ENCODE measurements at regions not wholly inside any gene's neighbourhood (a gene's known extent, or its start where the extent isn't known, plus 50 kb on each side); places are given as distances from the start of the nearest gene placed in this dataset.

DNA sequence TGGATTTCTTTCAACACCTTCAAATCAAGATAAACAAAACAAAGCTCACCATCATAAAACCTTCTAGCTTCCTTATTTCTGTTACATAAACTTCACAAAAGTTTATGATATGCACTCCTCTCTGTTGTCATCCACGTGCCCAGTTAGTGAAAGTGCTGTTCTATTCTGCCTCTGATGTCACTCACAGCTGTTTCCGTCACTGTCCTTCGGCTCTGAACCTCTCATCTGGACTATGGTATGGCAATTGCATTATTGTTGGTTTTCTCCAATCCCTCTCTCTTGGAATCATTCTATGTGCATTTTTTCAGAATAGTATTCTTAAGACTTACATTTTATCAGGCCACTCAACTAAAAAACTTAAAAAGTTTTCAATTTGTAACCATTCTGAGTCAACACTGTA, 264.2 kb upstream of the DAPK1 start:
- Histone ChIP-seq H2BK15ac (ENCODE audit: low read depth, low read length) (no peak overlapping the region), H3K23ac (ENCODE audit: insufficient read length, low read depth, low read length) (no peak overlapping the region), H3K23me2 (ENCODE audit: insufficient read length, low read depth, low read length, poor library complexity, severe bottlenecking) (no peaks in the 10 kb centered on the region), H3K4me2 (ENCODE audit: insufficient read depth, insufficient read length, low read length) (no peak overlapping the region), H4K5ac (ENCODE audit: insufficient read length, low read depth, low read length) (no peak overlapping the region), H3K9me3 (ENCODE audit: control insufficient read depth, low read depth, low read length) (no peaks in the 10 kb centered on the region), H2AFZ (ENCODE audit: low read length) (no peak overlapping the region), H4K8ac (replicated peaks; ENCODE audit: insufficient read length, low read depth, low read length) (no peak overlapping the region), H3T11ph (ENCODE audit: low read length) (no peak overlapping the region), H4K20me1 (ENCODE audit: control insufficient read depth, insufficient read depth, insufficient read length) (no peaks in the 10 kb centered on the region), H3K79me1 (ENCODE audit: insufficient read depth, low read depth, low read length, poor library complexity, severe bottlenecking) (no peaks in the 10 kb centered on the region), H4K91ac (ENCODE audit: insufficient read length, low read depth, low read length) (no peak overlapping the region), H3K56ac (ENCODE audit: insufficient read length, low read depth, low read length) (no peak overlapping the region), H2BK120ac (ENCODE audit: low read depth, low read length, poor library complexity, severe bottlenecking) (no peak overlapping the region), H3K27ac (ENCODE audit: insufficient read length, low read depth, low read length) (no peak overlapping the region), H2BK20ac (ENCODE audit: low read depth, low read length, poor library complexity, severe bottlenecking) (no peak overlapping the region), H3K4me1 (ENCODE audit: insufficient read depth, low read length) (no peaks in the 10 kb centered on the region), H3K27me3 (ENCODE audit: insufficient read depth, low read length) (no peaks in the 10 kb centered on the region), H3K9ac (ENCODE audit: extremely low read depth, insufficient read length, low read length) (no peak overlapping the region), H3K4ac (ENCODE audit: low read depth, low read length) (no peak overlapping the region), H2BK12ac (ENCODE audit: insufficient read length, low read depth, low read length) (no peak overlapping the region), H2BK5ac (ENCODE audit: insufficient read length, low read length) (no peak overlapping the region), H3K18ac (ENCODE audit: insufficient read length, low read depth, low read length) (no peak overlapping the region), H3K14ac (ENCODE audit: insufficient read depth, low read length) (no peak overlapping the region), H2AK5ac (ENCODE audit: insufficient read length, low read length) (no peak overlapping the region), H3K79me2 (ENCODE audit: insufficient read depth, low read length) (no peaks in the 10 kb centered on the region)
- Mint-ChIP-seq H3K27ac (no peak overlapping the region), H3K4me1 (0 out of 4 replicates have a peak, but pooled peaks cover 0 to 2% of the 10 kb centered on the region in 2 experiments), H3K27me3 (ENCODE audit: low read depth) (peaks cover 2% of the 10 kb centered on the region; the same call in 1 of the 2 replicates), H3K9me3 (0 out of 5 replicates have a peak, but pooled peaks cover 0 to 2% of the 10 kb centered on the region in 2 experiments), H3K4me3 (no peak overlapping the region), H3K36me3 (ENCODE audit: insufficient read depth in 1 of 3, low read depth in 3 of 3) (0 out of 7 replicates have a peak, but pooled peaks cover 0 to 5% (median 0%) of the 10 kb centered on the region in 3 experiments)
- WGBS (ENCODE audit: extremely low coverage, insufficient read length, low lambda C conversion rate): no CpG with 5 or more reads among the region's 3 CpGs
- DNase-seq: no peak
- TF ChIP-seq, protein P1, sequence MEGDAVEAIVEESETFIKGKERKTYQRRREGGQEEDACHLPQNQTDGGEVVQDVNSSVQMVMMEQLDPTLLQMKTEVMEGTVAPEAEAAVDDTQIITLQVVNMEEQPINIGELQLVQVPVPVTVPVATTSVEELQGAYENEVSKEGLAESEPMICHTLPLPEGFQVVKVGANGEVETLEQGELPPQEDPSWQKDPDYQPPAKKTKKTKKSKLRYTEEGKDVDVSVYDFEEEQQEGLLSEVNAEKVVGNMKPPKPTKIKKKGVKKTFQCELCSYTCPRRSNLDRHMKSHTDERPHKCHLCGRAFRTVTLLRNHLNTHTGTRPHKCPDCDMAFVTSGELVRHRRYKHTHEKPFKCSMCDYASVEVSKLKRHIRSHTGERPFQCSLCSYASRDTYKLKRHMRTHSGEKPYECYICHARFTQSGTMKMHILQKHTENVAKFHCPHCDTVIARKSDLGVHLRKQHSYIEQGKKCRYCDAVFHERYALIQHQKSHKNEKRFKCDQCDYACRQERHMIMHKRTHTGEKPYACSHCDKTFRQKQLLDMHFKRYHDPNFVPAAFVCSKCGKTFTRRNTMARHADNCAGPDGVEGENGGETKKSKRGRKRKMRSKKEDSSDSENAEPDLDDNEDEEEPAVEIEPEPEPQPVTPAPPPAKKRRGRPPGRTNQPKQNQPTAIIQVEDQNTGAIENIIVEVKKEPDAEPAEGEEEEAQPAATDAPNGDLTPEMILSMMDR (conservative IDR thresholded peaks at IDR 0.05): no peak
